BJ (cell line): ENCODE measurements at regions not wholly inside any gene's neighbourhood (a gene's known extent, or its start where the extent isn't known, plus 50 kb on each side); places are given as distances from the start of the nearest gene placed in this dataset.
A peak's percentile ranks its signal among the peaks of the same experiment; 100 is the strongest.

Source experiments
- CTCF ChIA-PET: fragments of 350-600 bp; formaldehyde crosslinking; extraction: SDS; loops from one replicate; lab custom pipeline; 2021; ENCODE audit warnings: antibody characterized with exemption, inconsistent platforms; lab: Yijun Ruan, JAX
- POLR2A ChIA-PET: fragments of 300-600 bp; sonication (Branson Sonifier 250); formaldehyde crosslinking; extraction: SDS; loops from one replicate; lab custom pipeline; 2021; ENCODE audit warnings: antibody characterized with exemption; lab: Charles Lee
- DNase-seq: peaks from one replicate; pipeline ENCODE4 v3.0.0-alpha.2; 2011; ENCODE audit warnings: low read depth
- H3K27me3 ChIP-seq: 2 replicates; pipeline ENCODE4 v1.6.0; 2011; ENCODE audit warnings: low read length; ENCODE audit not compliant: control insufficient read depth, insufficient read depth
- H3K36me3 ChIP-seq: 2 replicates; pipeline ENCODE4 v1.5.1; 2011; ENCODE audit warnings: low read length; ENCODE audit not compliant: control insufficient read depth, insufficient read depth
- H3K4me3 ChIP-seq: 2 replicates; pipeline ENCODE4 v1.5.1; 2011; ENCODE audit warnings: low read depth, mild to moderate bottlenecking, control low read depth, low read length
- TF ChIP-seq, protein P1 (sequence below): IDR thresholded peaks from 2 replicates; pipeline ENCODE4 v1.5.1; 2011; ENCODE audit warnings: low read depth, mild to moderate bottlenecking, control low read depth, inconsistent platforms, low read length, moderate library complexity; ENCODE audit not compliant: insufficient read depth

DNA sequence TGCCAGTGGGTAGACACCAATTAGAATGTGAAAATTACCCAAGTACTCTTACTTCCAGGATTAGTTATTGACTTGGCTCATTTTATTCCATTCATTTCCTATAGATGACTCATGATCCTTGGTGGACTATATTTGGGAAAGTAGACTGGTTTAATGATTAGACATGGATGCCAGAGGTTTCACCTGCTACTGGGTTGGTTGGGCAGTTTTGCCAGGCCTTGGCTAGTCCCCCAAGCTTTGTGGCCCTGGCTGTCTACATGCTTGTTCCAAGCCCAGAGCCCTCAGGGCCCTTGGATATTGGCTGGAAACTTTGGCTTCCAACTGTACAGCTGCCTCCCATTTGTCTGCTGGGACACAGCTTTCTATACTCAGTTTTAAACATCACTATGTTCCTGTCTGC lies 104.1 kb downstream of the ZFP64 start:
- Histone ChIP-seq H3K4me3 (no peak overlapping the region), H3K27me3 (no peaks in the 10 kb centered on the region), H3K36me3 (peaks cover 10% of the 10 kb centered on the region)
- TF ChIP-seq, protein P1, sequence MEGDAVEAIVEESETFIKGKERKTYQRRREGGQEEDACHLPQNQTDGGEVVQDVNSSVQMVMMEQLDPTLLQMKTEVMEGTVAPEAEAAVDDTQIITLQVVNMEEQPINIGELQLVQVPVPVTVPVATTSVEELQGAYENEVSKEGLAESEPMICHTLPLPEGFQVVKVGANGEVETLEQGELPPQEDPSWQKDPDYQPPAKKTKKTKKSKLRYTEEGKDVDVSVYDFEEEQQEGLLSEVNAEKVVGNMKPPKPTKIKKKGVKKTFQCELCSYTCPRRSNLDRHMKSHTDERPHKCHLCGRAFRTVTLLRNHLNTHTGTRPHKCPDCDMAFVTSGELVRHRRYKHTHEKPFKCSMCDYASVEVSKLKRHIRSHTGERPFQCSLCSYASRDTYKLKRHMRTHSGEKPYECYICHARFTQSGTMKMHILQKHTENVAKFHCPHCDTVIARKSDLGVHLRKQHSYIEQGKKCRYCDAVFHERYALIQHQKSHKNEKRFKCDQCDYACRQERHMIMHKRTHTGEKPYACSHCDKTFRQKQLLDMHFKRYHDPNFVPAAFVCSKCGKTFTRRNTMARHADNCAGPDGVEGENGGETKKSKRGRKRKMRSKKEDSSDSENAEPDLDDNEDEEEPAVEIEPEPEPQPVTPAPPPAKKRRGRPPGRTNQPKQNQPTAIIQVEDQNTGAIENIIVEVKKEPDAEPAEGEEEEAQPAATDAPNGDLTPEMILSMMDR: no peak
- DNase-seq: no peak
- CTCF ChIA-PET: interaction anchor here (0.7 kb wide), 1 partner anchor 14 kb away, joined by 3 read pairs; no protein-coding TSS in a partner anchor
- POLR2A ChIA-PET: interaction anchor here (0.6 kb wide), 1 partner anchor 206 kb away, joined by 6 read pairs; no protein-coding TSS in a partner anchor

DNA sequence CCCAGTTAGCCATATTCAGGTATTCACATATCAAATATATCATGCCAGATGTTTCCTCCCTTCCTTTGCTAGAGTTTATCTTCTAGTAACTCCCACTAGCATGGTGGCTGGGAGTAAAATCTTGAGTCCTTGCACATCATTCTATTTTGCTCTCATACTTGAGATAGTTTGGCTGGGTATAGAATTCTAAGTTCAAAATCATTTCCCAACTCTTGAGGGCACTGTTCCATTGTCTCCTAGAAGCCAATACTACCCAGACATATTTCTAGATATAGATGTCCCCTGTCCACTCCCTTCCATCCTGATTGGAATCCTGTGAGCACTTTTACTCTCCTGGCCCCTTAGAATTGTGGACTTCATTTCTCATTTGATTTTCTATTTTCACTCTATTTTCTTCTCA lies 104.7 kb downstream of the ZFP64 start:
- H3K4me3 ChIP-seq: no peak overlapping the region
- peaks cover 10% of the 10 kb centered on the region for H3K36me3 ChIP-seq
- TF ChIP-seq, protein P1: no peak
- H3K27me3 ChIP-seq: no peaks in the 10 kb centered on the region
- POLR2A ChIA-PET: no interaction called here
- DNase-seq: no peak
- CTCF ChIA-PET: no interaction called here

DNA sequence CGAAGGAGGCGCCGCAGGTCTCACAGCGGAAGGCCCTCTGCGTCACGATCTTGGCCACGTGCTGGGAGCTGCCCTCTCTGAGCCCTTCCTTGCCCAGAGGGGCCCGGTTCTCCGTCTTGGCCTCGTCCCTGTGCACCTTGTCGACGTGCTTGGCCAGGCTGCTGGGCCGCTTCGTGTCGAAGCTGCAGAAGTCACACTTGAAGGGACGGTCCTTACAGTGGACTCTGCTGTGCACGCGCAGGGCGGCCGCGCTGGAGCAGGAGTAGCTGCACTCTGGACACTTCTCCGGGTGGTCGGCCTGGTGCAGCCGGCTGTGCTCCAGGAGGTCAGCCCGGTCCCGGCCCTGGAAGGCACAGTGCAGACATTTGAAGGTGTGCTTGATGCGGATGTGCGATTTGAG lies 106.9 kb downstream of the ZFP64 start:
- H3K27me3 ChIP-seq: no peaks in the 10 kb centered on the region
- H3K36me3 ChIP-seq: peaks cover 10% of the 10 kb centered on the region
- TF ChIP-seq, protein P1: no peak
- ChIA-PET CTCF (interaction anchor here (1.0 to 5.3 kb wide), 12 partner anchors 9 to 447 kb away, joined by 3 to 34 read pairs (median 5); no protein-coding TSS in a partner anchor), POLR2A (no interaction called here)
- H3K4me3 ChIP-seq: no peak overlapping the region
- DNase-seq: no peak

DNA sequence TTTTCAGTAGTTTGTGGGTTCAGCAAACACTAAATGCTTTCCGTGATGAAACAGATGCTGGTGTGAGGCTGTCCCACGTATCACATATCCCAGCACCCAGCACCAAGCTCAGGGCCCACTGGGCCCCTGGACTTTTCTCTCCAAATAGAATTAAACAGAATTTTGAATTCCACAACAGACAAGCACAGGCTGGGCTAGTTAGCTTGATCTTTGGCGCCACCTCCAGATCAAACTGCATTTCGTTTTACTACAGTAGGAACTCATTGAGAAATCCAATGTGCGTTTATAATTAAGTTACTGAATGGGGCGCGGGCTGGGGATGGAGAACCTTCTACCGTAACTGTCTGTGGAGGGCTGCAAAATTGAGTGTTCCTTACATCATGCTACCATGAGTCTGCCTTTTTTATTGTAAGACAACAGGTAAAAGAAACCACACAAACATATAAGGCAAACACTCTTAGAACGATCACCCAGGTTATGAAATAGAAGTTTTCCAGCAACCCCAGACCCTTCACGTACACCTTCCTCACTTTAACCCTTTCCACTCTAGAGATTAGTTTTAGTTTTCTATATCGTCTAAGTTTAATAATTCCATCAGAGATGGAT lies 107.8 kb downstream of the ZFP64 start:
- POLR2A ChIA-PET: no interaction called here
- peaks cover 10% of the 10 kb centered on the region for H3K36me3 ChIP-seq
- CTCF ChIA-PET: interaction anchor here (0.7 to 5.3 kb wide), 32 partner anchors 9 to 1102 kb away, joined by 3 to 34 read pairs (median 4); partner anchors contain the start of gene SALL4

DNA sequence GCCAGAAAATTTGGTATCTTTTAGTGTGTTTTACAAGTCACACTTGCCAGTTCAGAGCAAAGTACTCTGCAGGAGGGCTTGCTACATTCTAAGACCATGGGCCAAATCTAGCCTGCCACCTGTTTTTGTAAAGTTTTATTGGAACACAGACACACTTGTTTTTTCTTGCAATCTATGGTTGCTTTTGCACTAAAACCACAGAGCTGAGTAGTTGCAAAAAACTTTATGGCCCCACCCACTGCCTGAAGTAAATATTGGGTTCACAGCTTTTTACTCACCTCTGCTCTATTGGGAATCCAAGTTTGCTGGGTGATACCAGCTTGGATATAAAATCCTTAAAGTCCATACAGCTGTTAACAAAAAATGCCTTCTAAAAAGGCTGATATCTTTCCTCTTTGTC lies 109.0 kb downstream of the ZFP64 start:
- TF ChIP-seq, protein P1: no peak
- H3K27me3 ChIP-seq: no peaks in the 10 kb centered on the region
- ChIA-PET CTCF (interaction anchor here (0.6 to 5.3 kb wide), 25 partner anchors 9 to 1101 kb away, joined by 3 to 34 read pairs (median 4); partner anchors contain the start of gene SALL4), POLR2A (no interaction called here)
- H3K4me3 ChIP-seq: no peak overlapping the region
- H3K36me3 ChIP-seq: peaks cover 7% of the 10 kb centered on the region
- DNase-seq: no peak

More for the DNA sequence above, 107.8 kb downstream of the ZFP64 start:
- Histone ChIP-seq H3K4me3 (no peak overlapping the region), H3K27me3 (no peaks in the 10 kb centered on the region)
- DNase-seq: no peak
- TF ChIP-seq, protein P1: peak; percentile 71
